SHP77 (cell line): ENCODE measurements at regions not wholly inside any gene's neighbourhood (a gene's known extent, or its start where the extent isn't known, plus 50 kb on each side); places are given as distances from the start of the nearest gene placed in this dataset.

ENCODE experiments used
- DNase-seq, 2 experiments: peaks; one replicate each; lab custom pipeline; 2025; lab: John Stamatoyannopoulos, UW

DNA sequence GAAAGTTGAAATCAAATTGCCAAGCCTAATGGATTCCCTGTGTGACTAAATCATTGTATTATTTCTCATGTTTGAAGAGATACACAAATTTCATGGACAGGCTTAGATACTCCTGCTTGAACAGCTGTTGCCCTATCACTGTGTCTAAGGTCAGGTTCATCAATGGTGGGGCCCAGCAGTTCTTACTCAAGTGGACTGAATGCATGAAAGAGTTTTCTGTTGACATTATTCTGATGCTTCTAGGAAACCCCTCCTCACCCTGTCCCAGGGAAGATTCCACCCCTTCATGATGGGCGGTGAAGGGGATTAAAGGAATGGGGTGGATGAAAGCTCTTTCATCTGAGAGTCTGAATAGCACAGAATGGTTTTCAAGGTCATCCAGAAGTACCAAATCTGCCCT, 148.8 kb downstream of the INO80D start:
- DNase-seq: no peak

DNA sequence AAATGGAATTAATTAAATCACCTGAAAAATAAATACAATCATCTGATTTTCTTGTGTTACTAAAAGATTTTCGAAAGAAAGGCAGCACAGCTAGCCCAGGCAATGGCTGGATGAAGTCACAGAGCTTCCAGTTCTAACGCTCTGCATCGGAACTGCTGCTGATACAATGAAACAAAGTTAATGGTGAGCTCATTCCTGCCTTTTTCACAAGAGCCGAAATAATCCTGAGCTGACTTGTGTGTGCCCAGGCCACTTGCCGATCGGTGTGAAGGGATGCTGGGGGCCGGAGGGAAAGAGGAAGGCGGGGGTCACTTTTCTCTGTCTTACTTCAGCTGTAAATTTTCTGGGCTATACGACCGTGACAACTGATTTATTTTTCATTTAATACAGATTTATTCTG, 149.5 kb downstream of the INO80D start:
- DNase-seq: no peak

- no peak for DNase-seq
Observed at GRCh38 chr2:205934443-205934842, 151.5 kb downstream of the INO80D start.

DNA sequence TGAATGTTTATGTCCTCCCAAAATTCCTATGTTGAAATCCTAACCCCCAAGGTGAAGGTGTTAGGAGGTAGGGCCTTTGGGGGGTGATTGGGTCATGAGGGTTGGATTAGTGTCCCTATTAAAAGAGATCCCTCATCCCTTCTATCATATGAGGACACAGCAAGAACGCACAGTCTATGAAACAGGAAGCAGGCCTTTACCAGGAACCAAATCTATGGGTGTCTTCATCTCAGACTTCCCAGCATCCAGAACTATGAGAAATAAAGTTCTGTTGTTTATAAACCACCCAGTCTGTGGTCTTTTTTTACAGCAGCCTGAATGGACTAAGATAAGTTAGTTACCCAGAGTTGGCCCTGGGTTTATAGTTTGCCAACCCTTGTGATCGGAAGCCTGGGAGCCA, 153.1 kb downstream of the INO80D start:
- DNase-seq: no peak

- DNase-seq: no peak
Observed at GRCh38 chr2:205931388-205931787, 154.6 kb downstream of the INO80D start.

DNA sequence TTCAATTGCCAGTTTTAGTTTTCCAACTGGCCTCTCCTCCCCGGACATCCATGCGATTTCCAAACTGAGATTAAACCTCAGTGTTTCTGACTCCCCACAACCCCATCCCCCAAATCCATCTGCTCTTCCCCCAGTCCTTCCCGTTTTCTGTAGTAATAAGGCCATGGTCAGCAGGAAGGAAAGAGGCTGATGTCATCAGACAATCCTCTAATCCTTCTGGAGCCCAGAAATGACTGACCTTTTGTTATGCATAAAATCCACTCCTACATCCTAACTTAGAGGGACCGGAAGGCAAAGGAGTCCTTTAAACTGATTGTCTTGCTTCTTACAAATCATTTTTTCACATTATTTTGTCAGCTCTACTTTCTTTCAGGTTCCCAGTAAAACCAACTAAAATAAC, 155.8 kb downstream of the INO80D start:
- DNase-seq: no peak

DNA sequence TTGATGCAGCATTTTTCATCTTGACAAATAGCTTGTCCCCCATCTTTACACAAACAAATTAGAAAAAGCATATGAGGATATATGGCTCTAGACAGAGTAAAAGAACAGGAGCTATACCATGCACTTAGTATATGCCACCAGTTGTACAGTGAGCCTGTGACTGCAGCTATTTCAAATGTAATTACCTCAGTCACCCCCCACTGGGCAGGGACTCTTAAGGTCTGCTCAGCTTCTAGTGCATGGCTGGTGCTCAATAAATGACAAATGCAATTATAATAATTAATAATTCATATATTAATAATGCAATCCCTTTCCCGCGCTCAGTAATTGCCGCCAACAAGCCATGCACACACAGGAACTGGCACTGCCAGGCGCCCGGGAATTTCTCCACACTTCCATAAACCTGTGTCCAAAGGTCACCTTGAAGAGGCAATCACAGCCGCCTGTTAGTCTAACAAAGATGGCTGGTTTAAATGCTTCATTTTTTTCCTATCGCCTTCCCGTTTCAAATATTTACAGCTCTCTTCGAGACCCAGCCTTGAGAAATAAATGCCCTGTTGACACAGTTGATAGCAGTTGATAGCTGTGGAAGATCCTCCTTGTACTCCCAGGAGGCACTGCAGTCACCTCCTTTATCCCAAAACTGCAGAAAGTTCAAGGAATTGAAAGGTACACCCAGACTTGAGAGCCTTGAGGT, 156.6 kb downstream of the INO80D start:
- no peak for DNase-seq

DNA sequence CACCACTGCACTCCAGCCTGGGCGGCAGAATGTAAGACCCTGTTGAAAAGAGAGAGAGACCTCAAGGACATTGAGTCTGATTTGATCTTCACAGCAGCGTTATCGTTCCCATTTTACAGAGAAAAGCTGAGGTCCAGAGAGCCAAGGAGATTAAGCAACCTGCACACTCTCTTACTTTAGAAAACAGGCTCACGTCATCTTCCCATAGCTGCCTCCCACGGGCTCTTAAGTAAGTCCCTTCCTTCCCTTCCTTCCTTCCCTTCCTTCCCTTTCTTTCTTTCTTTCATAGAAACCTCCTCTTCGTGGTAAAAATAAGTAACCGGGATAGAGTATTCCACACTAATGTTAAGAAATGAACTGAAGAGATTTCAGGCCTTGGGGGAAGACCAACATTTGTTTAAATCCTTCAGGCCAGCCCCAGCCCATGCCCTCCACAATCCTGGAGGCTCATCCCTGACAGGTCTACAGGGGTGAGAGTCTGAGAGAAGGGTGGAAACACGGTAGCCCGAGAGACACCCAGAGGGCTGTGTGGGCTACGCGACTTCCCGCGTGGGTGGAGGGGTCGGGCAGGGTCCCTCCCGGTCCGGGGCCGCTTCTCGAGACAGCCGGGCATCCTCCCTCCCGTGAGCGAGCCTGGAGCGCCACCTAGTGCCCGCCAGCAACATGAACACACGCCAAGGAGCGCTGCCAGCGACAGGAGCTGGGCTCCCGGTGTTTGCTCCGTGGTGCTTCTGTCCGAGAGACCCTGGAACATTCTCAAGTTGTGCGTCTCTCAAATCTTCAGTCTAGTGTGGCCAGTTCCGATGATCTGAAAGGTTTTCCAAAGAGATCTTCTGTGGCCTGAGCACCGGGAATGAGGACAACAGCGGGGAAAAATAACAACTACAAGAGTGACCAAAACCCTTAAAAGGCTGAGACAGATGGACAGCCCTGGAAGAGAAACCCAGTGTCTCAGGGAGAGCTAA, 160.3 kb downstream of the INO80D start:
- DNase-seq: peak; percentile 52 to 65

GRCh38 chr2:205924676-205925075, 161.3 kb downstream of the INO80D start:
- no peak for DNase-seq

- DNase-seq: peak; percentile 0 to 4
Observed at GRCh38 chr2:205915130-205915524, 170.8 kb downstream of the INO80D start.

DNA sequence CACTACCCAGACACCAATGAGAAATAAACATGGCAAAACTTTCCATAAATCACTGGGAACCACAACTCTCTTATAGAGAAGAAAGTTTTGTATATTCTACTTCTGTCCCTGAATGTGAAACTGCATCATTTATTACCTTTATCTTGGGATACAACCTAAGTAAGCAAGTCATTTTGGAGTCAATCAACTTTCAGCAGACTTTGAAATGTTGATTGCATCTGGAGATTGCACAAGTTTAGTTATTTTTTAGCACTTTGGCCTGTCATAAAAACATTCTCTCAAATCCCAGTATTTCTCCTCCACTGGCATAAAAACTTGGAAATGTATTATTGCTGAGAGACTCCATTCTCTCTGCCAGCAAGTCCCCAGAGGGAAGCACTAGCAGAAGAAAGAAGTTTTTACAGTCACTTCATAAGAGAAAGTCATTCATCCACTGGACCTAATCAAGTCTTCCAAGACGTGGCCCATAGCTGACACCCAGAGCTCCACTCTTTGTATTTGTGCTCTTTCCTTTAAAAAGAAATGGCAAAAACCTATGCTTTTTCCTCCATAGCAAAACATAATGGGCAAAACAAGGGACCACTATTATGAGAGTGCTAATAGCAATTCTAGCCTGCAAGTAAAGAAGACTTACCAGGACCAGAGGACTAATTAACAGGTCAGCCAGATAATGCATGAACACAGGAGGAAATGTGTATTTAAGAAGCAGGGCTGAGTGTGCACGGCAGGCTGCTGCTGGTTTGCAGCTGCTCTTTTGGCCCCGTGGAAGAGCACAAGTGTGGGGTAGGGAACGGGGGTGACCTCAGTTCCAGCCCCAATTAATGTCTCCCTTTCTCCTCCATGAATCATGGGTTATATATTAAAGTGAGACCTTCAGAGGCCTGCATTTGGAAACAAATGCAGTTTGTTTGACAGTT, 171.5 kb downstream of the INO80D start:
- DNase-seq: peak; percentile 8 to 10

DNA sequence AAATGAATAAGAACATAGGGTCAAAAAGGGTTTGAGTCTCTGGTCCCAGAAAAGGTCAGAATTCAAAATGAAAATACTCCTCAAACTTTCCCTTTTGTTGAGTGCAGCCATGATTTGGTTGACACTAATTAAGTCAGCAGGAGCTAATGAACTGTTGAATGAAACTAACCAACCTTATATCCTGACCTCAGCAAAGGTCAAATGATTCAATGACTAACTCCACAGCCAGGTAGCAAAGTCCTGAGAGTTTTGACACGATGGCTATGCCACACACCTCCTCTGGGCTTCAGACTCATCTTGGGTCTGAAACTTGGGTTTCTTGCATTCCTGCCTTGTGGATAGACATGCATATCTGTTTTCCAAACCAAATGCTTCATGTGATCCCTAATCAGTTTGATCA, 172.3 kb downstream of the INO80D start:
- no peak for DNase-seq

GRCh38 chr2:205911306-205911705, 174.7 kb downstream of the INO80D start:
- DNase-seq: no peak

GRCh38 chr2:205909184-205909572, 176.8 kb downstream of the INO80D start:
- DNase-seq: no peak

- no peak for DNase-seq
Observed at GRCh38 chr2:205908212-205909183, 177.5 kb downstream of the INO80D start.

- DNase-seq: no peak
Observed at GRCh38 chr2:205906419-205906818, 179.6 kb downstream of the INO80D start.

GRCh38 chr2:205905576-205905975, 180.4 kb downstream of the INO80D start:
- no peak for DNase-seq

- DNase-seq: no peak
Observed at GRCh38 chr2:205904873-205905272, 181.1 kb downstream of the INO80D start.

- peak in 1 of 2 experiments; percentile 63 for DNase-seq
Observed at GRCh38 chr2:205903549-205904129, 182.3 kb downstream of the INO80D start.

- DNase-seq: no peak
Observed at GRCh38 chr2:205902900-205903237, 183.1 kb downstream of the INO80D start.
